Fibroblast of gingiva (primary cell): ENCODE measurements at regions not wholly inside any gene's neighbourhood (a gene's known extent, or its start where the extent isn't known, plus 50 kb on each side); places are given as distances from the start of the nearest gene placed in this dataset.
"Not testable (repeated sequence)": the region's sequence is repeated elsewhere in the genome, so short reads cannot be mapped to it uniquely, and the experiment has no call there.

Source experiments
- DNase-seq: peaks from one replicate; pipeline ENCODE4 v3.0.0-alpha.2; 2011; ENCODE audit warnings: low read depth

- no peak for DNase-seq
Measured at GRCh38 chr4:126440297-126440696, 1125.5 kb downstream of the FAT4 start.

- peak; percentile 4 for DNase-seq
Measured at GRCh38 chr4:126441173-126442035, 1126.6 kb downstream of the FAT4 start.

GRCh38 chr4:126445596-126445995 is 1130.8 kb downstream of the FAT4 start:
- peak; percentile 67 for DNase-seq

DNA sequence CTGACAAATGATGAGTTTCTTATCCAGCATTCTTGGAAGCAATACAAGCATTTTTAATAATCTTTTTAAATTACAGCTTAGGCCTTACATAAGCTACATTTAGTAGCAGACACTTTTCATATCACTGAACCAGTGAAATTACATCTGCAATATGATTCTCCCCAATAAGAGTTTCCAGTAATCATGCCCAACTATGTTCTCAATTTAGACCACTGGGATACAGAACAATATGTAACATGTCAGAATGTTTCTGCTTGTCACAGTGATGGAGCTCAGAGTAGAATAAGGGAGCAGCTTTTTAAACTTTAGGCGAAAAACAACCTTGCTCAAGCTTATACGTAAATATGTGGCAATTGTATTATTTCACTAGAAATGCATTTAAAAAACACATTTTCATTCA is 1132.2 kb downstream of the FAT4 start:
- no peak for DNase-seq

DNA sequence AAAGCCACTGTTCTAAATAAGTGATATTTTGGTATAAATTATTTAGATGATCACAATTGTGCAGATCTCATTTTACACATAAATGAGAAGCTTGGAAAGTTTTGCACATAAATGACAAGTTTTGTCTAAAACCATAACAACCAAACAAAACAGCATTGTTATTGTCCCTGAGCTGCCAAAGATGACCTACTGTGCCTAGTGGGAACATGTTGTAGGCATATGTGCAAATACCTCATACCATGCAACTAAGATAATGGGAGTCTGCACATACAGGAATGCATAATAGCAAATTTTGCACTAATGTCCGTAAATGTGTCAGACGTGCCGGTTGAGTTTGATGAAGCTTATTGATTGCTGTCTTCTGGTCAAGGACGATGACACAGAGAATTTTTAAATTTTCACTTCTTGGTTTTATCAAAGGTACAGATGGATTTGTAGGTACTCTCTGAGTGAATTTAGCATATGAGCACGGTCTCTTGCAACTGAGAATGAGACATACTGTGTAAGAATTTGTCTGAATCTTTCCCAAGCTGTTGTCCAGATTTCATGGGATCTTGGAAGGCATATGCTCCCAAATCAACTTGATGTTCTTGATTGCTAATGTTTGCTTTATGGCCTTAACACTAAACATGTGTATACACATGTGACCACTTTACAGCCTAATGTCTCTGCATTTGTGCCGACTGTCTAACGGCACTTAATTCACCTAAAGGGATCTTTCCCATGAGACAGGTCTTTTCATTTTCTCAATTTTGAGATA is 1133.5 kb downstream of the FAT4 start:
- DNase-seq = peak; percentile 29

DNA sequence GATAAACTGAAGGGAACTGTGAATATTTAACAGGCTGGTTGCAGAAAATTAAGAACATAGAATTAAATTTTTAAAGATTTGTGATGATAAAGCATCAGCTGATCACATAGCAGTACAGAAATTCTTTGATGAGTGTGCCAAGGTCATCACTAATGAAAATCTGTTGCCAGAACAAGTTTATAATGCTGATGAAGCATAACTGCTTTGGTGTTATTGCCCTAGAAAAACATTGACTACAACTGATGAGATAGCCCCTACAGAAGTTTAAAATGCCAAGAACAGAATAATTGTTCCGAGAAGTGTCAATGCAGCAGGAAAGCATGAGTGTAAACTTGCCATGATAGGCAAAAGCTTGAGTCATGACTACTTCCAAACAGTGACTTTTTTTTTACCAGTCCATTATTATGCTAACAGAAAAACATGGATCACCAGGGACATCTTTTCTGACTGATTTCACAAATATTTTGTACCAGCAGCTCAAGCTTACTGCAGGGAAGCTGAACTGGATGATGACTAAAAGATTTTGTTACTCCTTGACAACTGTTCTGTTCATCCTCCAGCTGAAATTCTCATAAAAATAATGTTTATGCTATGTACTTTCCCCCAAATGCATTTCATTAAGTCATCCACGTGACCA is 1136.6 kb downstream of the FAT4 start:
- peak; percentile 58 for DNase-seq

GRCh38 chr4:126455865-126456264 is 1141.1 kb downstream of the FAT4 start:
- no peak for DNase-seq

GRCh38 chr4:126458993-126459392 is 1144.2 kb downstream of the FAT4 start:
- DNase-seq = peak; percentile 35

DNA sequence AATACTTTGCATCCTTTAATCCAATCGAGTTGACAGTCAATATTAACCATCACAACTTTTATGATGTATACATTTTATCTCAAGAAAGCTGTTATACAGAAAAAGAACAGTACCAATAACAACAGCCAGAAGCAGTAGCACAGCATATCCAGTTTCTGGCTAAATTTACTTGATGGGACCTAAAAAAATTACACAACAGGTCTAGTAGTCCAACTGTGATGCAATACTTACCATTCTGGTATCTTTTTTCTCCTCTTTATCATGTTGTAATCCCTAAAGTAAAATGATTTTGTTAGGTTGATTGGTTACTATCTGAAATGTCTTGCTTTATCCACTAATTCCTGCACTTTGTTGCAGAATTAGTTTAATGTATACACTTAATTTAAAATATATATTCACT is 1150.6 kb downstream of the FAT4 start:
- DNase-seq = peak; percentile 51

- no peak for DNase-seq
Measured at GRCh38 chr4:126466848-126467247, 1152.1 kb downstream of the FAT4 start.

GRCh38 chr4:126468144-126468543 is 1153.4 kb downstream of the FAT4 start:
- no peak for DNase-seq

- DNase-seq = no peak
Measured at GRCh38 chr4:126470862-126471261, 1156.1 kb downstream of the FAT4 start.

- DNase-seq = no peak
Measured at GRCh38 chr4:126475730-126476129, 1157.0 kb upstream of the INTU start.

DNA sequence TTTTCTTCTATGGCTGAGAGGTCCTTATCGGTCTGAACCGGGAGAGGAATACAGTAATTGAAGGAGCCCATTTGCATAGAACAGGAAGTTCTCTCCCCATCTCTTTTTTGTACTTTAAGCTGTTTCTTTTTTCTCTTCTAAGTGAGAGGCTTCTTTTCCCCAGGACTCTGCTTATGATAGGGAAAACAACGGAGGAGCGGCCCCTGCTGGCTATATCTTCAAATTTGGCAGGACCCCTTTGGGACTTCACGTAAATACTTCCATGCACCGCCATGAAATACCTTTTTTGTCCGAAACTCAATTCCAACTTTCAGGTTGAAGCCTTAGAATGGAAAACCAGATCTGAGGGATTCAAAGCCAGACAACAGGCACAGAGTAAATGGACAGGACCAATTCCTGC is 1153.0 kb upstream of the INTU start:
- no peak for DNase-seq

GRCh38 chr4:126482311-126482710 is 1150.4 kb upstream of the INTU start:
- no peak for DNase-seq

DNA sequence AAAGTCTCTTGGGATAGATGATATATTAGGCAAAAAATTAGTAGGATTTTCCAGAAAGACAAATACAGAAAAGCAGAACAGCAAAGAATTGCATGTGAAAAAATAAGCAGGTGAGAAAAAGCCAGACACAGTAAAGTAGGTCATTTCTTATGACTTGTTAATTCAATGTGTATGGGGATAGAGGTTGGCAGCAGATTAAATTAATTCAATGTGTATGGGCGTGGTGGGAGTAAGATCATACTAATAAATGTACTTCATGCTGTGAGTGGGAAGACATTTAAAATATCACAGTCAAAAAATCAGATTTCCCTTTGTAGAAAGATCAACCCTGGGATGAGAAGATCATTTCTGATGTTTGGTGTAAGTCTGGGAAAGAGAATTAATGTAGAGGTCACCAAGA is 1146.4 kb upstream of the INTU start:
- DNase-seq = no peak

GRCh38 chr4:126489826-126490463 is 1142.8 kb upstream of the INTU start:
- DNase-seq = no peak

DNA sequence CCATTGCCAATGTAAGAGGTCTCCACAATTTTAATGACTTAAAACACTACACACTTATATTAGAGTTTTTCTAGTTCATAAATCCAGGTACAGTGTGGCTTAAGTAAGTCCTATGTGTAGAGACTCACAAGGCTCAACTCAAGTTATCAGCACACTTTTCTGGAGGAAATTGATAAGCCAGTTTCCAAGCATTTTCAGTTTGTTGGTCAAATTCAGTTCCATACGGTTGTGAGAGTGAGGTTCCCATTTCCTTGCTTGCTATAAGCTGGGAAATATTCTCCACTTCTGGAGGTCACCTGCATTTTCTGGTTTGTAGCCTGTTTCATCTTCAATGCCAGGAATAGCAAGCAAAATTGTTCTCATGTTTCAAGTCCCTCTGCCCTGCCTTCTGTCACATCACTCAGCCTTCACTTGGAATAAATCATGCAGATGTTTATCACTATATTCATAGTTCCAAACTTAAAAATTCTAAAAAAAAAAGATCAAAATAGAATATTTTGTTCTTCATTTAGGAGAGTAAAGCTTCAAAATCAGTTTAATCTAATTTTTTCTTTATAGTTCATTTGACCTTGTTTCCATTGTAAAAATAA is 1137.5 kb upstream of the INTU start:
- no peak for DNase-seq

DNA sequence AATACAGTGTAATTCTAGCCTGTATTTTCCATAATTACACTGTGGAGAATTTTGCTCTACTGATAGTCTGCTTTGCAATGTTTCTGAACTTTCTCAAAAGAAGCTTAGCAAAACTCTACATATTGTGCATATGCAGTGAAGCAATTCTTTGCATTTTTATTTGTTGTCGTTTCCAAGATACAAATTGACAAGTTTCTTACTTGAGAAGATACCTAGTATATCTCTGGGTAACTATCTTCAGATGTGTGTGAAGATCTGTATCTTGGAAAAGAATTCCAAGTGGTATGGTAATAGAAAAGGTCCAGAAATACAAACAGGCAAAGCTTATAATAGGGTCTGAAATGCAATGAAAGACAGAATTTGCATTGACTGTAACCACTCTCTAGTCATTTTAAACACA is 1119.8 kb upstream of the INTU start:
- DNase-seq = no peak

DNA sequence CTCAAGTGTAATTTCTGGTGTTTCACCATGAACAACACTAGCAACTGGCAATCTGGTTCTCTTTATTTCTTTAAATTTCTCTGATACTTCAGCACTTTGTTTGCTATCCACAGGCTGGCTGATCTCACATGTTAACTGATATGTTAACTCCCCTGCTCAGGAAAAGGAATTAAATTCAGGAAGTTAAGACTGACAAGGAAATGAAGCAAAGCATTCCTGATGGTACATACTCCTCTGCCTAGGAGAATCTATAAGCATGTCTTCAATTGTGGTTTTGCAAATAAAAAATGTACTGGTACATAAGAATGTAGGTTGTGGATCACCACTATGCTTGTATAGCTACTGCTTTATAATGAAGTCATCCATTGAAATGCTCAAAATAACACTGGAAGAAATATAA is 1119.2 kb upstream of the INTU start:
- DNase-seq = no peak

DNA sequence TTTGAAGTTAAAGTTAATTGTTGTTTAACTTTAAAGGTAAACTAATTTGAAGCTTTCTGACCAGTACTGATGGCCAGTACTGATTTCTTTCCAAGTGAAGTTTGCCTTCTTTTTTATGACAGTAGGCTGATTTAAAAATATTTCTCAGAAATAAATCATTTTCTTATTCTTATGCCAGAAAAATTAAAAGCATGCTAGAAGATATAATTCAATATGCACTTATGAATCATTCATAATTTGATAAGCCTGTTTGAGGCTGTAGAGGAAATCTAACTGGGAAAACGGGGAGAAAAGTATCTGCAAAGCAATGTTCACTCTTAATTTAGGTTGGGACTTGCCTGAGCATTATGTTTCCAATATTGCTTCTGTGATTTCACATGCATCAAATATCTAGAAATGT is 1112.0 kb upstream of the INTU start:
- DNase-seq = no peak

GRCh38 chr4:126525400-126525799 is 1107.4 kb upstream of the INTU start:
- not testable (repeated sequence) for DNase-seq
